GM08714 (cell line): ENCODE measurements at regions not wholly inside any gene's neighbourhood (a gene's known extent, or its start where the extent isn't known, plus 50 kb on each side); places are given as distances from the start of the nearest gene placed in this dataset.
A peak's percentile ranks its signal among the peaks of the same experiment; 100 is the strongest.

ENCODE experiments used
- H3K4me3 ChIP-seq: fragments of 200-500 bp; sonication (Bioruptor generic); 2 replicates; pipeline ENCODE4 v1.5.1; 2014; ENCODE audit warnings: mild to moderate bottlenecking, low read length, inconsistent platforms
- ZNF274 ChIP-seq: IDR thresholded peaks from 2 replicates; pipeline ENCODE4 v1.6.1; 2012; ENCODE audit warnings: mild to moderate bottlenecking, low read depth, low read length

DNA sequence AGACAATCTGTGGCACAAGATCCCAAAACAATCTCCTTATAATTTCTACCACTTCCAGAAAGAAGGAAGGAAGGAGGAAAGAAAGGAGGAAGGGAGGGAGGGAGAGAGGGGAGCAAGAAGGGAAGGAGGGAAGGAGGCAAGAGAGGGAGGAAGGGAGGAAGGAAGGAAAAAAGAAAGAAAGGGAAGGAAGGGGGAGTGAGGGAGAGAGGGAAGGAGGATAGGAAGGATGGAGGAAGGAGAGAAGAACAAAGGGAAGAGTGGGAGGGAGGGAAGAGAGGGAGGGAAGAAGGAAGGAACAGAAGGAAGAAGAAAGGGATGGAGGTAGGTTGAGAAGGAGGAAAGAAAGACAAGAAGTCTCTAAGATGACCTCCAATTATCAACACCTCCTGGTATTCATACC, 185.5 kb upstream of the NFE2L3 start:
- H3K4me3 ChIP-seq = no peak overlapping the region; the same call in 1 of the 2 replicates
- no peak for TF ChIP-seq ZNF274

GRCh38 chr7:25967278-25968204, 184.5 kb upstream of the NFE2L3 start:
- TF ChIP-seq ZNF274 = no peak
- peak overlapping the region; percentile 22; the same call in 1 of the 2 replicates for H3K4me3 ChIP-seq

GRCh38 chr7:25968205-25968993, 183.6 kb upstream of the NFE2L3 start:
- peak overlapping the region; percentile 5; the same call in 1 of the 2 replicates for H3K4me3 ChIP-seq
- no peak for TF ChIP-seq ZNF274

- TF ChIP-seq ZNF274 = no peak
- H3K4me3 ChIP-seq = no peak overlapping the region
These were observed 181.6 kb upstream of the NFE2L3 start for GRCh38 chr7:25970356-25970755.

DNA sequence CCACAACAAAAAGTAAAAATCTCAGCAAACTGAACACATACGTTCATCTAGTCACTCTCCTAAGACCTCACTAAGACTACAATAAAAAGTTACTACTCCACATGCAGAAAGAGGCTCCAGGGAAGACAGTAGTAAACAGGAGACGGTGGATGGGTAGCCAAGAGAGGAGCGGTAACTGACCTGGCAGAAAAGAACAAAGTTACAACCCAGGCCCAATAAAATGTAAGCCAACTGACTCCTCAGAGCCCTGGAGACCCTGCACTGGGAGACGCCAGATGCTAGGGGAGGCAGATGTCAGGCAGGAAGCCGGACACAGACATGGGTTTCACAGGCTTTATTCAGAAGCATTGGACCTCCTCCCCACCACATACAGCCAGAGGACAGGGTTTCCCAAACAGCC, 181.1 kb upstream of the NFE2L3 start:
- no peak for TF ChIP-seq ZNF274
- H3K4me3 ChIP-seq = no peak overlapping the region

DNA sequence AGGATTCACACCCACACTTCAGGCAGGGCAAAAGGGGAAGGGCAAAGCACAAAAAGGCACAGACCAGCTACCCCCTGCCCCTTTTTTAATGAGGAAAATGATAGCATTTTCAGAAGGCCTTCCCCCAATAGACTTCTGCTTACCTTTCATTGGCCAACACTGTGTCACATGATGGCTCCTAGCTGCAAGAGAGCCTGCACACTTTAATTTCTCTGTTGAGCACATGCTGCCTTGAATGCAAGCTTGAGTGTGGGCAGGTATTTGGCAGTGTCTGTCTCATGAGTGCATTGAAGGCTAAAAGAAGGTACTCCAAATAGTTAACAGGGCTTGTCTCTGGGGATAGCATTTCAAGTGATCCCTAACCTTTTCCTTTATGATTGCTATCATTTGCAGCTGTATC, 175.4 kb upstream of the NFE2L3 start:
- H3K4me3 ChIP-seq = no peak overlapping the region
- no peak for TF ChIP-seq ZNF274

GRCh38 chr7:25978466-25978865, 173.5 kb upstream of the NFE2L3 start:
- TF ChIP-seq ZNF274 = no peak
- H3K4me3 ChIP-seq = no peak overlapping the region

DNA sequence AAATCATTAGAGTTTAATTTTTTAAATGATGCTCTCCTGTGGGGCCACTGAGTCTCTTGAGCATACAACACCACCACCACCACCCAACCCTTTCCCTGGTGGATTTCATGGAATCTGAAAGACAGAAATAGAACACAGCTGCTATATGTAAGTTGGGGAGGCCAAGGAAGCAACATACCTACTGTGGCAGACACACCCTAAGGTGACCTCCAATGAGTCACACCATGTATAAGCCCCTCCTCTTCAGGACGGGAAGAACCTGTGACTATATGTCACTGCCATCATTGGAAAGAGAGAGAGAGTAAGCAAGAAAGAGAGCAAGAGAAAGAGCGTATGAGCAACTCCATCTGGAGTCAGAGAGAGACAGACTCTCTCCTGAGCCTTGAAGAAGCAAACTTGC, 172.4 kb upstream of the NFE2L3 start:
- no peak overlapping the region for H3K4me3 ChIP-seq

DNA sequence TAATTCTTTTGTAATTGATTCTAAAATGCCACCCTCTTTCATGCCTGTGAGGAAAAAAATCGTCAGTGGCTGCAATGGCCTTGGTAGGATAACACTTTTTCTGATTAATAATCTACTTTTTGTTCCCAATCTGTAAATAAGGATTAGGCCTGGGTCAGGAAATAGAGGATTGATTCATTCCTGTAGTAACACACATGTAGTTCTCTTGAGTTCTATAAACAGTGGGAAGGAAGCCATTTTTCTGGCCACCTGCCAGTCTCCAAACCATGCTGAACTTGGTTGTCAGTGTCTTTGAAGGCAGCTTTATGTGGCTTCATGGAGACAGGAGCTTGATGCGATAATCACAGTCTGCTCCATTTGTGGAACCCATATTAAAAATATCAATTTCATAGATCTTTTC, 169.3 kb upstream of the NFE2L3 start:
- H3K4me3 ChIP-seq = no peak overlapping the region
- no peak for TF ChIP-seq ZNF274

More for the DNA sequence above, 172.4 kb upstream of the NFE2L3 start:
- no peak for TF ChIP-seq ZNF274

GRCh38 chr7:25985196-25985595, 166.8 kb upstream of the NFE2L3 start:
- no peak overlapping the region for H3K4me3 ChIP-seq
- no peak for TF ChIP-seq ZNF274

- H3K4me3 ChIP-seq = no peak overlapping the region
- TF ChIP-seq ZNF274 = no peak
These were observed 163.4 kb upstream of the NFE2L3 start for GRCh38 chr7:25988640-25989039.

DNA sequence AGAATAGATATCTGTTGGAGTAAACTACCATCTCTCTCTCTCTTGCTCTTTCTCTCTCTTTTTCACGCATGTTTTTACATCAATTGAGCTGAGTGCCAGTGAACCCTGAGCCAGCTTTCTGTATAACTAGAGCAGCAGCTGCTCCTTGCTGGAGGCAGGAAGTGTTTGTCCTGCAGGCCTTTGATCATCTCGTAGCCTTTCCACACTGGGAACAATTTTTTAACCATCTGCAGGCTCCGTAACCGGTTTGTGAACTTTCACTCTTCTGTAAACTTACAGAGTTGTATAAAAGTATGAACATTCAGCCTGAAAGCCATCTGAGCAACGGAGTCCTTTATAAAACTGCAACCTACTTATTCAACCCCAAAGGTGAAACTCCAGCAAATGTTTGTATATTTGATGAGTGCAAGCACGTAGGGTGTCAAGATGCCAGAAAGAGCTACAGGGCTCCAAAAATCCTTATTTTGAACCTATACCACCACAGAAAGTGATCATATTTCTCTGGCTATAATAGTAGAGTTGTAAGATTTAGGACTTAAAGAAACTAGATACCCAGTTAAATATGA, 162.8 kb upstream of the NFE2L3 start:
- TF ChIP-seq ZNF274 = no peak
- H3K4me3 ChIP-seq = no peak overlapping the region

- TF ChIP-seq ZNF274 = no peak
These were observed 157.5 kb upstream of the NFE2L3 start for GRCh38 chr7:25994433-25994994.

GRCh38 chr7:25995216-25995615, 156.8 kb upstream of the NFE2L3 start:
- H3K4me3 ChIP-seq = no peak overlapping the region
- TF ChIP-seq ZNF274 = no peak

More at GRCh38 chr7:25994433-25994994, 157.5 kb upstream of the NFE2L3 start:
- no peak overlapping the region for H3K4me3 ChIP-seq
